Inflammatory macrophage (primary cell): ENCODE measurements at regions not wholly inside any gene's neighbourhood (a gene's known extent, or its start where the extent isn't known, plus 50 kb on each side); places are given as distances from the start of the nearest gene placed in this dataset.

Experiments used
- DNase-seq, 2 donors: peaks; one replicate each; pipeline ENCODE4 v3.0.0-alpha.2; 2020 to 2022

GRCh38 chr5:2222246-2222992 is 339.7 kb upstream of the IRX4 start:
- no peak for DNase-seq

- no peak for DNase-seq
These were observed 338.7 kb upstream of the IRX4 start for GRCh38 chr5:2221450-2221849.

- DNase-seq = no peak
These were observed 338.0 kb upstream of the IRX4 start for GRCh38 chr5:2220741-2221140.

GRCh38 chr5:2219149-2219776 is 336.5 kb upstream of the IRX4 start:
- DNase-seq = no peak

- no peak for DNase-seq
These were observed 334.5 kb upstream of the IRX4 start for GRCh38 chr5:2217219-2217618.

GRCh38 chr5:2214910-2215590 is 332.3 kb upstream of the IRX4 start:
- DNase-seq = no peak

- no peak for DNase-seq
These were observed 330.5 kb upstream of the IRX4 start for GRCh38 chr5:2213121-2213730.

GRCh38 chr5:2212481-2212880 is 329.8 kb upstream of the IRX4 start:
- no peak for DNase-seq

- no peak for DNase-seq
These were observed 325.5 kb upstream of the IRX4 start for GRCh38 chr5:2208239-2208544.

GRCh38 chr5:2207416-2208238 is 324.9 kb upstream of the IRX4 start:
- no peak for DNase-seq

GRCh38 chr5:2207109-2207399 is 324.3 kb upstream of the IRX4 start:
- no peak for DNase-seq

- no peak for DNase-seq
These were observed 323.8 kb upstream of the IRX4 start for GRCh38 chr5:2206293-2207108.

- DNase-seq = no peak
These were observed 323.0 kb upstream of the IRX4 start for GRCh38 chr5:2205596-2206226.

- no peak for DNase-seq
These were observed 322.5 kb upstream of the IRX4 start for GRCh38 chr5:2205185-2205585.

GRCh38 chr5:2204366-2205184 is 321.9 kb upstream of the IRX4 start:
- no peak for DNase-seq

- no peak for DNase-seq
These were observed 321.0 kb upstream of the IRX4 start for GRCh38 chr5:2203774-2204173.

- DNase-seq = no peak
These were observed 319.1 kb upstream of the IRX4 start for GRCh38 chr5:2201832-2202231.

- no peak for DNase-seq
These were observed 318.7 kb upstream of the IRX4 start for GRCh38 chr5:2201421-2201820.

- DNase-seq = no peak
These were observed 318.3 kb upstream of the IRX4 start for GRCh38 chr5:2201011-2201410.

GRCh38 chr5:2200261-2200950 is 317.7 kb upstream of the IRX4 start:
- no peak for DNase-seq
